ENCODE measurements at regions not wholly inside any gene's neighbourhood (a gene's known extent, or its start where the extent isn't known, plus 50 kb on each side); places are given as distances from the start of the nearest gene placed in this dataset.

DNA sequence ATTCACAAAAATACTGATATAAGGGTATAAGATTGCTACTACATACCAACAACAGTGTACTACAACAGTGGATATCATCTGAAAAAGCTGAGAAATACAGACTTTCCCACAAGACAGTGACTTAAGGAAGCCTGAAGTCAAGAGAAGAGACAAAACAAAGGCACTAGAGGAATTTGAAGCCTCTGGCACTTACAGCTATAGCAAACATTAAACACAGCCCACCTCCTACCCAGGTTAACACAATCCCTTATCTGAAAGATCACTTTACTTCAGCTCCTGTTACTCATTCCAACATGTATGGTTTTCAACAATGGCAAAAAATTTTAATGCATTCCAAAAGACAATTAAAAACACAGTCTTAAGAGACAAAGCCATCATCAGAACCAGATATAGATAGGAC, 388.5 kb downstream of the JRKL start:
- H3K36me3 ChIP-seq (ENCODE audit: control insufficient read depth, insufficient read depth, low read length): no peaks in the 10 kb centered on the region
- H3K4me3 ChIP-seq (ENCODE audit: low read depth, low read length): no peak overlapping the region
- no peak overlapping the region for H3K27ac ChIP-seq (ENCODE audit: low read depth, low read length)
- no peak for DNase-seq (ENCODE audit: low read depth in 4 of 6, low spot score in 6 of 6)
- no peaks in the 10 kb centered on the region for H3K9me3 ChIP-seq (ENCODE audit: control insufficient read depth, insufficient read depth, low read length)
- no peaks in the 10 kb centered on the region for H3K27me3 ChIP-seq (ENCODE audit: control insufficient read depth, insufficient read depth, low read length)
- H3K4me1 ChIP-seq (ENCODE audit: control insufficient read depth, insufficient read depth, low read length): no peaks in the 10 kb centered on the region

DNA sequence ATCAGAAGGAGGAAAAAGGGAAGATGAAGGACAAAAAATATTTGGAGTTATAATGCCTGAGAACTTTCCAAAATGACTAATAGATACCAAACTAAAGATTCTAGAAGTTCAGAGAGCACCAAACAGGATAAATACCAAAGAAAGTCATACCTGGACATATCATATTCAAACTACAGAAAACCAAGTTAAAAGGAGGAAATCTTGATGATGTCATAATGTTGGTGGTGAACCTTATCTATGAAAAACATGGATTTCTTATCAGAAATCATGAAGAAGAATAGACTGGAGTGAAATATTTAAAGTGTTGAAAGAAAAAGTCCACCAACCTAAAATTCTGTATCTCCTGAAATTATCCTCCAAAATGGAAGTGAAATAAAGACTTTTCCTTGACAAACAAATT, 389.2 kb downstream of the JRKL start:
- no peak for DNase-seq (ENCODE audit: low read depth in 4 of 6, low spot score in 6 of 6)
- Histone ChIP-seq H3K27me3 (ENCODE audit: control insufficient read depth, insufficient read depth, low read length) (no peaks in the 10 kb centered on the region), H3K27ac (ENCODE audit: low read depth, low read length) (no peak overlapping the region), H3K9me3 (ENCODE audit: control insufficient read depth, insufficient read depth, low read length) (no peaks in the 10 kb centered on the region), H3K4me3 (ENCODE audit: low read depth, low read length) (no peak overlapping the region), H3K36me3 (ENCODE audit: control insufficient read depth, insufficient read depth, low read length) (no peaks in the 10 kb centered on the region), H3K4me1 (ENCODE audit: control insufficient read depth, insufficient read depth, low read length) (no peaks in the 10 kb centered on the region)

DNA sequence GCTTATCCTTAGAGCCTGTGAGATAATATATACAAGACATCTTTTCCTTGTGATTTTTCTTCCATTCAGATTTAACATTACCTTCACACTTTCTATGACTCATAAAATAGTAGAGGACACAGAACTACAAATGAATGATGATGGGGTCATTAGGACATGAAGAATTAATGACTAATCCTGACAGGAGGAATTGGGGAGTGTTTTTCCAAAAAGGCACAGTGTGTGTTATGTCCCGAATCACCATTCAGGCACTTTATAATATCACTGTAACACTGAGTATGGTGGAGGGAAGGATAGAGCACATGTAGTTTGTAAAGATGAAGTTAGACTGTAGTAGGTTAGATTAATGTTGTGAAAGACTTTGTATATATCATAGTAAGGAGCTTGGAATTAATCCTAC, 391.3 kb downstream of the JRKL start:
- H3K4me1 ChIP-seq (ENCODE audit: control insufficient read depth, insufficient read depth, low read length): no peaks in the 10 kb centered on the region
- H3K27me3 ChIP-seq (ENCODE audit: control insufficient read depth, insufficient read depth, low read length): no peaks in the 10 kb centered on the region
- no peak overlapping the region for H3K27ac ChIP-seq (ENCODE audit: low read depth, low read length)
- H3K4me3 ChIP-seq (ENCODE audit: low read depth, low read length): no peak overlapping the region
- H3K36me3 ChIP-seq (ENCODE audit: control insufficient read depth, insufficient read depth, low read length): no peaks in the 10 kb centered on the region
- no peaks in the 10 kb centered on the region for H3K9me3 ChIP-seq (ENCODE audit: control insufficient read depth, insufficient read depth, low read length)
- no CpG with 5 or more reads among the region's 1 CpG for WGBS (ENCODE audit: insufficient coverage)
- DNase-seq (ENCODE audit: low read depth in 4 of 6, low spot score in 6 of 6): no peak

DNA sequence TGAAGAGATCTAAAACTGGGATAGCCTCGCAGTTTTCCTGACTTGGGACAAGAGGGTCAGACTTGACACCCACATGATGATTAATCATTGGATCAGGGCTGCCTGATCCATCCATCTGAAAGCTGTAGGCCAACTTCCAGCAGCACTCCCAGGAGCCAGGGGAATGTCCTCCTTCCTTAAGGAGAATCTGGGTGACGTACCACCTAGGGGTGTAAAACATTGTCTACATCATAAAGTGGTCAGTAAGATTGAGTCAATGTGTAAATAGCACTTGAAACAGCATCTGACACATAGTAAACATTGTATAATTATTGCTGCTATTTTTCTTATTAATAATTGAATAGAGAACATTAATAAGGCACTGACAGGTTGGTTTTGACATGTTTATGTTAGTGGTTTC, 392.8 kb downstream of the JRKL start:
- Histone ChIP-seq H3K9me3 (ENCODE audit: control insufficient read depth, insufficient read depth, low read length) (no peaks in the 10 kb centered on the region), H3K27ac (ENCODE audit: low read depth, low read length) (no peak overlapping the region), H3K27me3 (ENCODE audit: control insufficient read depth, insufficient read depth, low read length) (no peaks in the 10 kb centered on the region), H3K36me3 (ENCODE audit: control insufficient read depth, insufficient read depth, low read length) (no peaks in the 10 kb centered on the region), H3K4me3 (ENCODE audit: low read depth, low read length) (no peak overlapping the region), H3K4me1 (ENCODE audit: control insufficient read depth, insufficient read depth, low read length) (no peaks in the 10 kb centered on the region)
- no peak for DNase-seq (ENCODE audit: low read depth in 4 of 6, low spot score in 6 of 6)
- 100% methylated on average over 1 of the region's 2 CpGs for WGBS (ENCODE audit: insufficient coverage)

DNA sequence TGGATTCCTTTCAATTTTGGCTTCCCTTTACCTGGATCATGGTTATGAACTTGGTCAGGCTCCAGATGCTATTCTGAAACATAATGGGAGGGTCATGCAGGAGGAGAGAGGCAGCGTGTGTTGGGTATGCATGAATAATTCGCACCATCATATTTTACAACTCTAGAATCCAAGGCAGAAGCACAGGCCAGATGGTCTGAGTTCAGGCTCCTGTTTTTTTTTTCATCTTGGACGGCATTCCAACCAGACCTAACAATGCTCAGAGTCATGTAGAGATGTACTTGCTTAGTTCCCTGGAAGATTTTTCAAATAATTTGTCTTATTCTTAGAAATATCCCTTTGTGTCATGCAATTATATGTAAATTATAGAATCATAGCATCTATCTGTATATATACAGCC, 393.5 kb downstream of the JRKL start:
- Histone ChIP-seq H3K4me1 (ENCODE audit: control insufficient read depth, insufficient read depth, low read length) (no peaks in the 10 kb centered on the region), H3K9me3 (ENCODE audit: control insufficient read depth, insufficient read depth, low read length) (no peaks in the 10 kb centered on the region), H3K4me3 (ENCODE audit: low read depth, low read length) (no peak overlapping the region), H3K27me3 (ENCODE audit: control insufficient read depth, insufficient read depth, low read length) (no peaks in the 10 kb centered on the region), H3K36me3 (ENCODE audit: control insufficient read depth, insufficient read depth, low read length) (no peaks in the 10 kb centered on the region), H3K27ac (ENCODE audit: low read depth, low read length) (no peak overlapping the region)
- DNase-seq (ENCODE audit: low read depth in 4 of 6, low spot score in 6 of 6): peak in 2 of 6 donors; percentile 14 to 58
- WGBS (ENCODE audit: insufficient coverage): no CpG with 5 or more reads among the region's 3 CpGs

DNA sequence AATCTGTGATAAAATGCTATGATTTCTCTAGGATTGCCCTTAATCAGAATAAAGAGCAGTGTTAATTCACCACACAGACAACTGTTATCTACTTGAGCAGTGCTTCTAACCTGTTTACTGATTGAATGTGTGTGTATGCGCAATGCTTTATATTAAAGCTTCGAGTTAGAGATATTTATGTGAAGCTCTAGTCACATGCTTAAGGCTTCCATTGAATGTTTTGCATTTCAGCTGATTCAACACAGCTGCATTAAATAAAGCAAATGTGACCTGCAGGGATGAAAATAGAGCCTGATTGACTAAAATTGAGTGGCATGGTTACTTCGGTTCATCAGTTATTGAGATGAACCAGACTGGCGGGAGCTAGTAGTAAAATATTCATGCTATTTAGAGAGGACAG, 395.3 kb downstream of the JRKL start:
- H3K27me3 ChIP-seq (ENCODE audit: control insufficient read depth, insufficient read depth, low read length): no peaks in the 10 kb centered on the region
- no peaks in the 10 kb centered on the region for H3K36me3 ChIP-seq (ENCODE audit: control insufficient read depth, insufficient read depth, low read length)
- no peak overlapping the region for H3K27ac ChIP-seq (ENCODE audit: low read depth, low read length)
- H3K9me3 ChIP-seq (ENCODE audit: control insufficient read depth, insufficient read depth, low read length): no peaks in the 10 kb centered on the region
- H3K4me3 ChIP-seq (ENCODE audit: low read depth, low read length): no peak overlapping the region
- H3K4me1 ChIP-seq (ENCODE audit: control insufficient read depth, insufficient read depth, low read length): no peaks in the 10 kb centered on the region
- 40% methylated on average over 1 of the region's 4 CpGs for WGBS (ENCODE audit: insufficient coverage)
- peak in 2 of 6 donors; percentile 3 to 56 for DNase-seq (ENCODE audit: low read depth in 4 of 6, low spot score in 6 of 6)

DNA sequence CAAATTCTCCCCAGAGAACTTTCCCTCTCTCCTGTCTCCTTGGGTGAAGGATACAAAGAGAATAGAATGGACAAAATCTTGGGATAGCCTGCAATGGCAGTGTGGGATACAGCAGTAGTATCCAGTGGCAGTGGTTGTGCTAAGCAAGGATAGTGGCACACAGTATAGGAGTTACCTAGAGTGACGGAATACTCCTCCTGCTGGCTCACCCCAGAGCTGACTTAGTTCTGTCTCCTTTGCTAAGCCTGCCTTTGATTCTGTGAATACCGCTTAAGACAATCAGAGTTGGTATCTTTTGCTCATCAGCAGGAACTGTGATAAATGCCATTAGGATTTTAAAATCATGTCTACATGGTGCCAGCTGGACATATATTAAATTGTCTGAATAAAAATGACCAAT, 404.3 kb downstream of the JRKL start:
- Histone ChIP-seq H3K4me3 (ENCODE audit: low read depth, low read length) (no peak overlapping the region), H3K36me3 (ENCODE audit: control insufficient read depth, insufficient read depth, low read length) (no peaks in the 10 kb centered on the region), H3K27ac (ENCODE audit: low read depth, low read length) (no peak overlapping the region), H3K27me3 (ENCODE audit: control insufficient read depth, insufficient read depth, low read length) (no peaks in the 10 kb centered on the region), H3K4me1 (ENCODE audit: control insufficient read depth, insufficient read depth, low read length) (no peaks in the 10 kb centered on the region), H3K9me3 (ENCODE audit: control insufficient read depth, insufficient read depth, low read length) (no peaks in the 10 kb centered on the region)
- DNase-seq (ENCODE audit: low read depth in 4 of 6, low spot score in 6 of 6): no peak
- 94% methylated on average over 2 of the region's 2 CpGs for WGBS (ENCODE audit: insufficient coverage)

DNA sequence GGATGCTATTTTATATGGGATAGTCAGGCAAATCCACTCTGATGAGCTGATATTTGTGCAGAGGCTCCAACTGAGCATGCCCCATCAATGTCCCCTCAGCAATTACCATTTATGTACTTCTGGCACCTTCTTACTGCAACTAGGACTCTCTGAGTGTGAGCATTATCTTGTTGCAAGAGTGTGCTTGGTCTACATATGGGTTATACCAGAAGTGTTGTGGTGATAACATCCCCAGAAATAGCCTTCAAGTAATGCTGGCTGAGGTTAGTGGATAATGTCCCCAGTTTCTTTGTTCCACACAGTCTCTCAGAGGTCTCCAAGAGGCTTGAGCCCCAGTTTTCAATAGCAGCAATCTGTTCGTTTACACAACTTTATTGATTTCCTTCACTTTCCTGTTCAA, 408.6 kb downstream of the JRKL start:
- DNase-seq (ENCODE audit: low read depth in 4 of 6, low spot score in 6 of 6): no peak
- WGBS (ENCODE audit: insufficient coverage): 100% methylated on average over 1 of the region's 1 CpG
- no peaks in the 10 kb centered on the region for H3K36me3 ChIP-seq (ENCODE audit: control insufficient read depth, insufficient read depth, low read length)
- no peaks in the 10 kb centered on the region for H3K4me1 ChIP-seq (ENCODE audit: control insufficient read depth, insufficient read depth, low read length)
- H3K4me3 ChIP-seq (ENCODE audit: low read depth, low read length): no peak overlapping the region
- H3K27ac ChIP-seq (ENCODE audit: low read depth, low read length): no peak overlapping the region
- H3K27me3 ChIP-seq (ENCODE audit: control insufficient read depth, insufficient read depth, low read length): no peaks in the 10 kb centered on the region
- H3K9me3 ChIP-seq (ENCODE audit: control insufficient read depth, insufficient read depth, low read length): no peaks in the 10 kb centered on the region

DNA sequence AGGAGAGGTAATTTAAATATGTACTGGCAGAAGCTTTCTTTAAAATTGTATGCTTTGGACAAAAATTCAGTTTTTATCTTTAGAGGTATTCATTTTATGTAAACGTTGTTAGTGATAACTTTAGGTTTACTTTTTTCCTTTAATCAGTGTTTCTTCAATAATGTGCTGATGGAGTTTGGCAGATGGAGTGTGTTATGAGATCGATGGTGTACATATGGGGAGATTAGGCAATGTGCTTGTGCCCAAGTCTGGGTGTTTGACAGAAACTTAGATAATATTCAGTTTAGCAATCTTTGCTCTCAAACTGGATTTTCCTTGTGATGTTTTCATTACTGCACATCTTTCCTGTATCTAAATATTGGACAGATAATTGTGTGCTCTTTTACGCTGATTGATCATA, 425.4 kb downstream of the JRKL start:
- Histone ChIP-seq H3K27ac (ENCODE audit: low read depth, low read length) (no peak overlapping the region), H3K4me1 (ENCODE audit: control insufficient read depth, insufficient read depth, low read length) (no peaks in the 10 kb centered on the region), H3K36me3 (ENCODE audit: control insufficient read depth, insufficient read depth, low read length) (no peaks in the 10 kb centered on the region), H3K4me3 (ENCODE audit: low read depth, low read length) (no peak overlapping the region), H3K27me3 (ENCODE audit: control insufficient read depth, insufficient read depth, low read length) (no peaks in the 10 kb centered on the region), H3K9me3 (ENCODE audit: control insufficient read depth, insufficient read depth, low read length) (no peaks in the 10 kb centered on the region)
- DNase-seq (ENCODE audit: low read depth in 4 of 6, low spot score in 6 of 6): peak in 1 of 6 donors; percentile 7
- WGBS (ENCODE audit: insufficient coverage): no CpG with 5 or more reads among the region's 3 CpGs

DNA sequence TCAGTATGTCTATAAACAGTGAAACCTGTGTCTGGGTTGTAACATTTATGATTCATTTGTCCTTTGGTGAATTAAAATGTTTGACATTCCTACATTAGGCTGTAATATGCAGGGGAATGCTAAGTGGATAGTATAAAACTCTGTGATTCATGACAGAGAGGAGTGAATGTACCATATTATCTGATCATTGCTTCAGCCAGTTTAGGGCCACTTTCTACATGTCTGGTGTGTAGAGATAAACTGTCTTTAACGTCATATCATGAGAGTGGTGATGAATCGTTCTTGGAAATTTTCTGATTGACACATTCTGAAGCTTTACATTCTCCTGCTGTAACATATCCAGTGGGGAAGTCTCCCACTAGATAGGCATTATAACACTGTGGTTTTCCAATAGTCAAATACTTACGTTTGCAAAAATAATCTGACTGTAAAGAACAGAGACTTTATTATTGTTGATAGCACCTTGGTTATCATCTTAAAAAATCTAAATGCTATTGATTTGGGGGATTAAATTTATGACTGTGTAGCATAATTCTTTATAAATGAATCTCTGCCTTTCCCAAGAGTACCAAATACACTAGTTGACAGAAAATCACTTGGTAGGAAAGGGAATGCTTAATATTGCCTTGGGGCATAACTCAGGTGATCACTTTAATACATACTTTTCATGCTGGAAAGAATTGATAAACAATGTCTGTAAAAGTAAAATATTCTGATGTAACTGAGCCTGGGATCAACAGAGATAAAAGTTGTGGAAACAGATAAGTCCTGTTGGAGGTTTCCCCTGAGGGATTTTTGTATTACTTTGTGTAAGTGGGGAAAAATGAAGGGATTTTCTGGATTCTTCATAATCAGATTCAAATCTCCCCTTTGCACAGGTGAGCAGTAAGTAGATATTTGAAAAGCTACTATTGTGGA, 427.9 kb downstream of the JRKL start:
- Histone ChIP-seq H3K36me3 (ENCODE audit: control insufficient read depth, insufficient read depth, low read length) (no peaks in the 10 kb centered on the region), H3K9me3 (ENCODE audit: control insufficient read depth, insufficient read depth, low read length) (no peaks in the 10 kb centered on the region), H3K27me3 (ENCODE audit: control insufficient read depth, insufficient read depth, low read length) (no peaks in the 10 kb centered on the region), H3K27ac (ENCODE audit: low read depth, low read length) (no peak overlapping the region), H3K4me3 (ENCODE audit: low read depth, low read length) (no peak overlapping the region), H3K4me1 (ENCODE audit: control insufficient read depth, insufficient read depth, low read length) (no peaks in the 10 kb centered on the region)
- DNase-seq (ENCODE audit: low read depth in 4 of 6, low spot score in 6 of 6): no peak
- 76% methylated on average over 2 of the region's 3 CpGs for WGBS (ENCODE audit: insufficient coverage)

Data from spinal cord (tissue), 9 donors.